Astrocyte (in vitro differentiated cells and primary cell): ENCODE measurements at regions not wholly inside any gene's neighbourhood (a gene's known extent, or its start where the extent isn't known, plus 50 kb on each side); places are given as distances from the start of the nearest gene placed in this dataset.

ENCODE experiments used
- DNase-seq: peaks from one replicate; pipeline ENCODE4 v3.0.0-alpha.2; 2010; ENCODE audit warnings: low read depth
- FAIRE-seq: peaks from 2 replicates; lab custom pipeline; 2011; peaks lifted over from hg19 to GRCh38; lab: Jason Lieb, UNC
- H2AFZ ChIP-seq: 2 replicates; pipeline ENCODE4 v1.6.0; 2012; ENCODE audit warnings: low read depth, low read length, inconsistent platforms
- H3K27ac ChIP-seq: 2 replicates; pipeline ENCODE4 v1.5.1; 2011; ENCODE audit warnings: low read depth, low read length, inconsistent platforms
- H3K27me3 ChIP-seq: 2 replicates; pipeline ENCODE4 v1.6.0; 2011; ENCODE audit warnings: low read length, inconsistent platforms; ENCODE audit not compliant: insufficient read depth
- H3K36me3 ChIP-seq: 2 replicates; pipeline ENCODE4 v1.5.1; 2011; ENCODE audit warnings: low read length, inconsistent platforms; ENCODE audit not compliant: insufficient read depth
- H3K4me1 ChIP-seq: 2 replicates; pipeline ENCODE4 v1.5.1; 2011; ENCODE audit warnings: low read length, inconsistent platforms; ENCODE audit not compliant: insufficient read depth
- H3K4me2 ChIP-seq: 2 replicates; pipeline ENCODE4 v1.6.0; 2012; ENCODE audit warnings: low read length, inconsistent platforms
- H3K4me3 ChIP-seq: 2 replicates; pipeline ENCODE4 v1.5.1; 2011; ENCODE audit warnings: low read depth, mild to moderate bottlenecking, low read length, inconsistent platforms; ENCODE audit not compliant: insufficient read depth
- H3K79me2 ChIP-seq: 2 replicates; pipeline ENCODE4 v1.6.0; 2012; ENCODE audit warnings: mild to moderate bottlenecking, low read length, inconsistent platforms; ENCODE audit not compliant: insufficient read depth
- H3K9ac ChIP-seq: 2 replicates; pipeline ENCODE4 v1.6.0; 2012; ENCODE audit warnings: mild to moderate bottlenecking, low read length, inconsistent platforms
- H3K9me3 ChIP-seq: 2 replicates; pipeline ENCODE4 v1.5.1; 2012; ENCODE audit warnings: low read depth, mild to moderate bottlenecking, low read length, inconsistent platforms; ENCODE audit not compliant: insufficient read depth
- H4K20me1 ChIP-seq: 2 replicates; pipeline ENCODE4 v1.6.0; 2012; ENCODE audit warnings: low read length, inconsistent platforms; ENCODE audit not compliant: insufficient read depth
- H3K27ac Mint-ChIP-seq: one replicate; pipeline ENCODE4 v1.8.0; 2021; ENCODE audit warnings: mild to moderate bottlenecking, mixed read lengths; ENCODE audit not compliant: unreplicated experiment
- H3K27me3 Mint-ChIP-seq: one replicate; pipeline ENCODE4 v1.8.0; 2021; ENCODE audit warnings: low read depth, mixed read lengths; ENCODE audit not compliant: unreplicated experiment
- H3K36me3 Mint-ChIP-seq: one replicate; pipeline ENCODE4 v1.8.0; 2021; ENCODE audit warnings: low read depth, mixed read lengths; ENCODE audit not compliant: unreplicated experiment
- H3K4me1 Mint-ChIP-seq: one replicate; pipeline ENCODE4 v1.8.0; 2021; ENCODE audit warnings: low read depth, mixed read lengths; ENCODE audit not compliant: unreplicated experiment
- H3K4me3 Mint-ChIP-seq: one replicate; pipeline ENCODE4 v1.8.0; 2021; ENCODE audit warnings: mild to moderate bottlenecking, moderate library complexity, mixed read lengths; ENCODE audit not compliant: unreplicated experiment
- H3K9me3 Mint-ChIP-seq: one replicate; pipeline ENCODE4 v1.8.0; 2021; ENCODE audit warnings: mild to moderate bottlenecking, mixed read lengths; ENCODE audit not compliant: unreplicated experiment
- EZH2 ChIP-seq: IDR thresholded peaks from 2 replicates; pipeline ENCODE4 v1.6.1; 2012; ENCODE audit warnings: mild to moderate bottlenecking, low read length, inconsistent platforms; ENCODE audit not compliant: insufficient read depth
- TF ChIP-seq, protein P1 (sequence below): IDR thresholded peaks from 2 replicates; pipeline ENCODE4 v1.5.1; 2011; ENCODE audit warnings: low read depth, mild to moderate bottlenecking, inconsistent platforms, low read length, moderate library complexity; ENCODE audit not compliant: insufficient read depth

DNA sequence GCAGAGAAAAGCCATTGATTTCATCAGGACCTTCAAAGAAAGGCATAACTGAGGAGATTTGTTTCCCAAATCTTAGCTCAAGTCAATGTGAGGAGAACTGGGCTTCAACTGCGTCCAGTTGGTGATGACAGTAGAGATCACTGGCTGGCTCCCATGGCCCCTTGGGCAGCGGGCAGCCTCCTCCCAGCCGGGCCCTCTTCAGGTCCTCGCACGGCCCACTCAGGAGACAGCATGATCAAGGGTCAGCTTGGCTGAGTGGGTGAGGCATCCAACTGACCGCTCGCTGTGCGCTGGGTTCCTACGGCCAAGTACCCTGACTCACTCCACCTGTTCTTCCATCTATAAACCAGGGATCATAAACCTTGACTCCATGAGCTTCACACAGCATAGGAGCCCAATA, 274.0 kb downstream of the NSG2 start:
- Mint-ChIP-seq H3K27me3 (peaks cover 61% of the 10 kb centered on the region), H3K36me3 (peaks cover 3% of the 10 kb centered on the region), H3K27ac (no peak overlapping the region), H3K4me1 (peaks cover under 1% of the 10 kb centered on the region), H3K9me3 (no peaks in the 10 kb centered on the region), H3K4me3 (no peak overlapping the region)
- Histone ChIP-seq H2AFZ (no peak overlapping the region), H3K4me2 (no peak overlapping the region), H3K27me3 (peaks cover 13% of the 10 kb centered on the region), H3K36me3 (no peaks in the 10 kb centered on the region), H3K79me2 (no peaks in the 10 kb centered on the region), H3K27ac (no peak overlapping the region), H3K4me3 (no peak overlapping the region), H3K4me1 (peaks cover 9% of the 10 kb centered on the region), H3K9ac (no peak overlapping the region), H3K9me3 (no peaks in the 10 kb centered on the region), H4K20me1 (no peaks in the 10 kb centered on the region)
- DNase-seq (no peak), FAIRE-seq (no peak)
- TF ChIP-seq EZH2, result no peak
- TF ChIP-seq, protein P1, sequence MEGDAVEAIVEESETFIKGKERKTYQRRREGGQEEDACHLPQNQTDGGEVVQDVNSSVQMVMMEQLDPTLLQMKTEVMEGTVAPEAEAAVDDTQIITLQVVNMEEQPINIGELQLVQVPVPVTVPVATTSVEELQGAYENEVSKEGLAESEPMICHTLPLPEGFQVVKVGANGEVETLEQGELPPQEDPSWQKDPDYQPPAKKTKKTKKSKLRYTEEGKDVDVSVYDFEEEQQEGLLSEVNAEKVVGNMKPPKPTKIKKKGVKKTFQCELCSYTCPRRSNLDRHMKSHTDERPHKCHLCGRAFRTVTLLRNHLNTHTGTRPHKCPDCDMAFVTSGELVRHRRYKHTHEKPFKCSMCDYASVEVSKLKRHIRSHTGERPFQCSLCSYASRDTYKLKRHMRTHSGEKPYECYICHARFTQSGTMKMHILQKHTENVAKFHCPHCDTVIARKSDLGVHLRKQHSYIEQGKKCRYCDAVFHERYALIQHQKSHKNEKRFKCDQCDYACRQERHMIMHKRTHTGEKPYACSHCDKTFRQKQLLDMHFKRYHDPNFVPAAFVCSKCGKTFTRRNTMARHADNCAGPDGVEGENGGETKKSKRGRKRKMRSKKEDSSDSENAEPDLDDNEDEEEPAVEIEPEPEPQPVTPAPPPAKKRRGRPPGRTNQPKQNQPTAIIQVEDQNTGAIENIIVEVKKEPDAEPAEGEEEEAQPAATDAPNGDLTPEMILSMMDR, result no peak

DNA sequence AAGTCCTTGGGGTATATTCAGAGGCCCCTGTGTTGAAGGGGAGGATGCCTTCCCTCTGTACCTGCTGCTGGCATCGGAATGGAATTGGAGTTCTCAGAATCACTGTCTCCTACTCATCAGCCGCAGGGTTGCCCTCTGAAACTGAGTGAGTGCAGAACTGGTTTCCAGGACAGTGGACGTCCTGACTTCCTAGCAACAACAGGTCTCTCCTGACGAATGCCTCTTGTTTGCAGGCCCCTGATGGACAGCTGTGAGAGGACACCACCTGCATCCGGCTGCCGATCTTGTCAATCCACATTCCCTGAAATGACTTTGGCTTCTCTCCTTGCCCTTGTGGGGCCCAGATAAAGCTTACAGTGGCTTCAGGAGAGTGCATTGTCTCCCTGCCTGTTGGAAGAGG, 274.5 kb downstream of the NSG2 start:
- H3K9me3 Mint-ChIP-seq, result no peaks in the 10 kb centered on the region
- H3K36me3 ChIP-seq, result no peaks in the 10 kb centered on the region
- peaks cover 12% of the 10 kb centered on the region for H3K4me1 ChIP-seq
- no peak overlapping the region for H3K4me2 ChIP-seq
- no peak for TF ChIP-seq EZH2
- TF ChIP-seq, protein P1, result no peak
- no peak overlapping the region for H3K27ac ChIP-seq
- no peaks in the 10 kb centered on the region for H3K79me2 ChIP-seq
- peaks cover 3% of the 10 kb centered on the region for H3K36me3 Mint-ChIP-seq
- H3K27ac Mint-ChIP-seq, result no peak overlapping the region
- no peak overlapping the region for H3K4me3 Mint-ChIP-seq
- DNase-seq, result no peak
- H3K27me3 ChIP-seq, result peaks cover 13% of the 10 kb centered on the region
- H3K9me3 ChIP-seq, result no peaks in the 10 kb centered on the region
- FAIRE-seq, result no peak
- H3K9ac ChIP-seq, result no peak overlapping the region
- H4K20me1 ChIP-seq, result no peaks in the 10 kb centered on the region
- H3K4me1 Mint-ChIP-seq, result peaks cover 3% of the 10 kb centered on the region
- H3K4me3 ChIP-seq, result no peak overlapping the region
- H3K27me3 Mint-ChIP-seq, result peaks cover 56% of the 10 kb centered on the region
- H2AFZ ChIP-seq, result no peak overlapping the region

DNA sequence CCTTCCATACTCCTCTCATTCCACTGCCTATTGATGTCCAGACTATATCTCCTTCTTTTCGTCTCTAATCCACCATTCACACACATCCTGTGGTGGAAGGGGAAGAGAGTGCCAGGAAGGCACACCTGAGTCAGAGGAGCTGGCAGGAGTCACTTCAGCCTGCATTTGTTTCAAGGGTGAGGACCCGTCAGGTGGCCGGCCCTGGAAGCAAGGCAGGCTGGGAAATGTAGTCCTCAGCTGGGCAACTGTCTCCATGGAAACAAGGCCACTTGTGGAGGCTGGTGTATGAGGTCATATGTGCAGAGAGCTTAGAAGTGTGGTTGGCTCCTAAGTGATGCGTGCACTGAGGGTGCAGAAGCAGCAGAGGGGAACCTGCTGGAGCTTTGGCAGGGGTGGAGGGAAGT, 278.4 kb downstream of the NSG2 start:
- no peak for FAIRE-seq
- no peak overlapping the region for H3K27ac Mint-ChIP-seq
- H3K4me3 ChIP-seq, result no peak overlapping the region

More for the DNA sequence above, 278.4 kb downstream of the NSG2 start:
- TF ChIP-seq, protein P1, result no peak
- TF ChIP-seq EZH2, result no peak
- Histone ChIP-seq H3K27me3 (peaks cover 13% of the 10 kb centered on the region), H3K9me3 (no peaks in the 10 kb centered on the region), H2AFZ (no peak overlapping the region), H3K27ac (no peak overlapping the region), H4K20me1 (no peaks in the 10 kb centered on the region), H3K79me2 (no peaks in the 10 kb centered on the region), H3K36me3 (no peaks in the 10 kb centered on the region), H3K4me2 (peak overlapping the region; percentile 25), H3K9ac (no peak overlapping the region), H3K4me1 (peaks cover 12% of the 10 kb centered on the region)
- DNase-seq, result peak; percentile 67
- Mint-ChIP-seq H3K9me3 (no peaks in the 10 kb centered on the region), H3K27me3 (peaks cover 31% of the 10 kb centered on the region), H3K36me3 (peaks cover 5% of the 10 kb centered on the region), H3K4me1 (peaks cover 6% of the 10 kb centered on the region), H3K4me3 (no peak overlapping the region)
